MM.1S (cell line): ENCODE measurements at regions not wholly inside any gene's neighbourhood (a gene's known extent, or its start where the extent isn't known, plus 50 kb on each side); places are given as distances from the start of the nearest gene placed in this dataset.

Source experiments
- DNase-seq: peaks from one replicate; pipeline ENCODE4 v3.0.0-alpha.2; 2015
- H2AFZ ChIP-seq: fragments of 300-600 bp; sonication (generic); 2 replicates; pipeline ENCODE4 v1.6.0; 2016; ENCODE audit warnings: antibody characterized with exemption, low read length
- H3F3A ChIP-seq: fragments of 300-600 bp; sonication (generic); 2 replicates; pipeline ENCODE4 v1.6.1; 2016; ENCODE audit warnings: mild to moderate bottlenecking, antibody characterized with exemption, low read length, moderate library complexity, mixed read lengths; ENCODE audit not compliant: insufficient read depth
- H3K27ac ChIP-seq: fragments of 300-600 bp; sonication (generic); 2 replicates; pipeline ENCODE4 v1.5.1; 2016; ENCODE audit warnings: mild to moderate bottlenecking, low read length
- H3K27me3 ChIP-seq: fragments of 300-600 bp; sonication (generic); replicated peaks from 2 replicates; pipeline ENCODE4 v1.6.0; 2016; ENCODE audit warnings: low read length; ENCODE audit not compliant: insufficient read depth
- H3K36me3 ChIP-seq: fragments of 300-600 bp; sonication (generic); replicated peaks from 2 replicates; pipeline ENCODE4 v1.6.1; 2016; ENCODE audit warnings: mild to moderate bottlenecking, low read length, mixed read lengths; ENCODE audit not compliant: insufficient read depth
- H3K4me1 ChIP-seq: fragments of 300-600 bp; sonication (generic); 2 replicates; pipeline ENCODE4 v1.6.1; 2016; ENCODE audit warnings: low read length, mixed read lengths
- H3K4me2 ChIP-seq: fragments of 300-600 bp; sonication (generic); 2 replicates; pipeline ENCODE4 v1.6.0; 2016; ENCODE audit warnings: low read depth, low read length
- H3K4me3 ChIP-seq: fragments of 300-600 bp; sonication (generic); 2 replicates; pipeline ENCODE4 v1.5.1; 2016; ENCODE audit warnings: low read length, mixed read lengths
- H3K79me2 ChIP-seq: fragments of 300-600 bp; sonication (generic); 2 replicates; pipeline ENCODE4 v1.6.1; 2016; ENCODE audit warnings: mixed run types, low read length, mixed read lengths
- H3K9ac ChIP-seq: fragments of 300-600 bp; sonication (generic); 2 replicates; pipeline ENCODE4 v1.6.1; 2016; ENCODE audit warnings: low read length, mixed read lengths
- H3K9me2 ChIP-seq: fragments of 300-600 bp; sonication (generic); replicated peaks from 2 replicates; pipeline ENCODE4 v1.6.1; 2016; ENCODE audit warnings: mild to moderate bottlenecking, low read length, mixed read lengths; ENCODE audit not compliant: insufficient read depth
- H3K9me3 ChIP-seq: fragments of 300-600 bp; sonication (generic); replicated peaks from 2 replicates; pipeline ENCODE4 v1.6.1; 2016; ENCODE audit warnings: mild to moderate bottlenecking, low read length, mixed read lengths; ENCODE audit not compliant: insufficient read depth
- H4K20me1 ChIP-seq: fragments of 300-600 bp; sonication (generic); 2 replicates; pipeline ENCODE4 v1.6.1; 2016; ENCODE audit warnings: mild to moderate bottlenecking, low read length, moderate library complexity, mixed read lengths; ENCODE audit not compliant: insufficient read depth
- CTCF ChIP-seq: fragments of 300-600 bp; sonication (generic); IDR thresholded peaks from 2 replicates; pipeline ENCODE4 v1.5.1; 2016; ENCODE audit warnings: antibody characterized with exemption, low read length, mixed read lengths
- EZH2 ChIP-seq: fragments of 300-600 bp; sonication (generic); optimal IDR thresholded peaks from 2 replicates; pipeline ENCODE3; 2017; ENCODE audit warnings: low read depth, mild to moderate bottlenecking, antibody characterized with exemption, low read length, mixed read lengths
- EZH2phosphoT487 ChIP-seq: fragments of 300-600 bp; sonication (generic); IDR thresholded peaks from 2 replicates; pipeline ENCODE4 v1.6.1; 2018; ENCODE audit warnings: antibody characterized with exemption, low read length

GRCh38 chrX:94089149-94089548 is 415.1 kb downstream of the FAM133A start:
- Histone ChIP-seq H3K79me2 (no peaks in the 10 kb centered on the region), H3K9me3 (no peaks in the 10 kb centered on the region), H3K4me3 (no peak overlapping the region), H3K27me3 (no peaks in the 10 kb centered on the region), H4K20me1 (no peaks in the 10 kb centered on the region), H3K4me1 (no peaks in the 10 kb centered on the region), H2AFZ (no peak overlapping the region), H3K4me2 (no peak overlapping the region), H3K36me3 (no peaks in the 10 kb centered on the region), H3K9me2 (no peaks in the 10 kb centered on the region), H3K9ac (no peak overlapping the region), H3F3A (no peaks in the 10 kb centered on the region), H3K27ac (no peak overlapping the region)
- no peak for DNase-seq
- no peak for TF ChIP-seq EZH2phosphoT487
- no peak for TF ChIP-seq CTCF
- TF ChIP-seq EZH2 = no peak

GRCh38 chrX:94097868-94098267 is 423.9 kb downstream of the FAM133A start:
- H3K4me2 ChIP-seq = no peak overlapping the region
- H3K27ac ChIP-seq = no peak overlapping the region
- no peaks in the 10 kb centered on the region for H3K36me3 ChIP-seq
- H2AFZ ChIP-seq = no peak overlapping the region
- no peaks in the 10 kb centered on the region for H3K27me3 ChIP-seq
- H3K79me2 ChIP-seq = no peaks in the 10 kb centered on the region
- TF ChIP-seq EZH2phosphoT487 (no peak), EZH2 (no peak), CTCF (no peak)
- no peak for DNase-seq
- H3K9me2 ChIP-seq = no peaks in the 10 kb centered on the region
- no peak overlapping the region for H3K9ac ChIP-seq
- no peaks in the 10 kb centered on the region for H3K9me3 ChIP-seq
- H3K4me3 ChIP-seq = no peak overlapping the region
- H3K4me1 ChIP-seq = no peaks in the 10 kb centered on the region
- no peaks in the 10 kb centered on the region for H4K20me1 ChIP-seq
- no peaks in the 10 kb centered on the region for H3F3A ChIP-seq

- no peaks in the 10 kb centered on the region for H3K27me3 ChIP-seq
- no peak overlapping the region for H3K4me2 ChIP-seq
- H3K9ac ChIP-seq = no peak overlapping the region
- H2AFZ ChIP-seq = 0 out of 2 replicates have a peak overlapping the region, but pooled peaks have one; percentile 27
- DNase-seq = peak; percentile 8
- H3K9me2 ChIP-seq = no peaks in the 10 kb centered on the region
- H3K9me3 ChIP-seq = no peaks in the 10 kb centered on the region
- no peak overlapping the region for H3K27ac ChIP-seq
- no peaks in the 10 kb centered on the region for H3K79me2 ChIP-seq
- TF ChIP-seq EZH2phosphoT487 (no peak), CTCF (peak; percentile 30)
- H3K4me1 ChIP-seq = no peaks in the 10 kb centered on the region
- H3F3A ChIP-seq = no peaks in the 10 kb centered on the region
- H3K4me3 ChIP-seq = no peak overlapping the region; the same call in 1 of the 2 replicates
- no peaks in the 10 kb centered on the region for H3K36me3 ChIP-seq
- no peaks in the 10 kb centered on the region for H4K20me1 ChIP-seq
Observed at GRCh38 chrX:94107981-94108380, 434.0 kb downstream of the FAM133A start.
